Mesenchymal stem cell (in vitro differentiated cells and primary cell): ENCODE measurements at regions not wholly inside any gene's neighbourhood (a gene's known extent, or its start where the extent isn't known, plus 50 kb on each side); places are given as distances from the start of the nearest gene placed in this dataset.

ENCODE experiments used
- DNase-seq: peaks from one replicate; pipeline ENCODE4 v3.0.0-alpha.2; 2013
- H2AFZ ChIP-seq: one replicate; pipeline ENCODE4 v1.6.1; 2013; ENCODE audit warnings: low read depth, mild to moderate bottlenecking, control low read depth, inconsistent platforms, low read length, moderate library complexity
- H2AK5ac ChIP-seq: 2 replicates; pipeline ENCODE4 v1.6.1; 2013; ENCODE audit warnings: low read length, moderate library complexity, mild to moderate bottlenecking, inconsistent platforms; ENCODE audit not compliant: severe bottlenecking
- H2BK120ac ChIP-seq: one replicate; pipeline ENCODE4 v1.6.1; 2013; ENCODE audit warnings: low read depth, mild to moderate bottlenecking, inconsistent platforms, low read length, moderate library complexity
- H2BK12ac ChIP-seq, 2 experiments: one replicate each; pipeline ENCODE4 v1.6.1; 2013; ENCODE audit warnings: inconsistent platforms in 2 of 2, low read length in 2 of 2, mild to moderate bottlenecking in 2 of 2, moderate library complexity in 2 of 2, control low read depth in 1 of 2
- H2BK15ac ChIP-seq: one replicate; pipeline ENCODE4 v1.6.1; 2013; ENCODE audit warnings: mild to moderate bottlenecking, low read depth, inconsistent platforms; ENCODE audit not compliant: poor library complexity, severe bottlenecking
- H2BK5ac ChIP-seq: 2 replicates; pipeline ENCODE4 v1.6.1; 2013; ENCODE audit warnings: low read depth, mild to moderate bottlenecking, low read length, control low read depth, inconsistent platforms; ENCODE audit not compliant: poor library complexity, severe bottlenecking
- H3K14ac ChIP-seq, 2 experiments: one replicate each; pipeline ENCODE4 v1.6.1; 2013; ENCODE audit warnings: inconsistent platforms in 2 of 2, low read length in 2 of 2, control low read depth in 1 of 2, mild to moderate bottlenecking in 1 of 2, moderate library complexity in 1 of 2
- H3K18ac ChIP-seq, 2 experiments: one replicate each; pipeline ENCODE4 v1.6.1; 2013; ENCODE audit warnings: inconsistent platforms in 2 of 2, low read length in 2 of 2, control low read depth in 1 of 2, low read depth in 1 of 2, mild to moderate bottlenecking in 1 of 2
- H3K23ac ChIP-seq, 2 experiments: one replicate each; pipeline ENCODE4 v1.6.1; 2013; ENCODE audit warnings: inconsistent platforms in 2 of 2, low read length in 2 of 2, mild to moderate bottlenecking in 2 of 2, moderate library complexity in 2 of 2, control low read depth in 1 of 2
- H3K27ac ChIP-seq: 2 replicates; pipeline ENCODE4 v1.5.1; 2013; ENCODE audit warnings: mild to moderate bottlenecking, moderate library complexity, low read length, control low read depth, inconsistent platforms; ENCODE audit not compliant: poor library complexity, severe bottlenecking
- H3K27me3 ChIP-seq, 2 experiments: 2 replicates each; pipeline versions ENCODE4 v1.6.1 to v1.7.0; 2013; ENCODE audit warnings: low read length in 2 of 2, mild to moderate bottlenecking in 2 of 2, moderate library complexity in 2 of 2, control low read depth in 1 of 2, inconsistent platforms in 1 of 2; ENCODE audit not compliant: control insufficient read depth in 1 of 2, insufficient read depth in 1 of 2
- H3K36me3 ChIP-seq, 2 experiments: 2 replicates each; pipeline versions ENCODE4 v1.6.1 to v1.7.0; 2013; ENCODE audit warnings: low read length in 2 of 2, control low read depth in 1 of 2, inconsistent platforms in 1 of 2, low read depth in 1 of 2, mild to moderate bottlenecking in 1 of 2; ENCODE audit not compliant: insufficient read depth in 2 of 2, control insufficient read depth in 1 of 2
- H3K4ac ChIP-seq, 2 experiments: one replicate each; pipeline ENCODE4 v1.6.1; 2013; ENCODE audit warnings: inconsistent platforms in 2 of 2, low read length in 2 of 2, mild to moderate bottlenecking in 2 of 2, moderate library complexity in 2 of 2, control low read depth in 1 of 2, low read depth in 1 of 2
- H3K4me1 ChIP-seq: 2 replicates; pipeline ENCODE4 v1.6.1; 2013; ENCODE audit warnings: low read depth, low read length, control low read depth; ENCODE audit not compliant: control insufficient read depth, insufficient read depth
- H3K4me2 ChIP-seq: 2 replicates; pipeline ENCODE4 v1.6.1; 2013; ENCODE audit warnings: low read length, mild to moderate bottlenecking, inconsistent platforms; ENCODE audit not compliant: poor library complexity, severe bottlenecking
- H3K4me3 ChIP-seq, 2 experiments: 2 replicates each; pipeline versions ENCODE4 v1.5.1 to v1.7.0; 2013; ENCODE audit warnings: low read length in 2 of 2, mild to moderate bottlenecking in 2 of 2, control low read depth in 1 of 2, low read depth in 1 of 2; ENCODE audit not compliant: insufficient read depth in 1 of 2
- H3K79me1 ChIP-seq: replicated peaks from 2 replicates; pipeline ENCODE4 v1.6.1; 2013; ENCODE audit warnings: mild to moderate bottlenecking, control low read depth, low read length, inconsistent platforms; ENCODE audit not compliant: poor library complexity, severe bottlenecking
- H3K9ac ChIP-seq: 2 replicates; pipeline ENCODE4 v1.7.0; 2013; ENCODE audit warnings: mild to moderate bottlenecking, low read length, moderate library complexity
- H3K9me3 ChIP-seq: 2 replicates; pipeline ENCODE4 v1.7.0; 2013; ENCODE audit warnings: mild to moderate bottlenecking, low read length; ENCODE audit not compliant: control insufficient read depth
- H4K8ac ChIP-seq: one replicate; pipeline ENCODE4 v1.6.1; 2013; ENCODE audit warnings: inconsistent platforms, mild to moderate bottlenecking, low read length, moderate library complexity
- H4K91ac ChIP-seq: one replicate; pipeline ENCODE4 v1.6.1; 2013; ENCODE audit warnings: mild to moderate bottlenecking, low read length, inconsistent platforms
- WGBS: methylation state at CpG from one replicate; pipeline ENCODE4 v1.1.7; 2013; ENCODE audit warnings: mixed read lengths; 5-methylcytosine and 5-hydroxymethylcytosine counted together

- H3K18ac ChIP-seq = no peak overlapping the region
- no peak overlapping the region for H3K4ac ChIP-seq
- H3K27me3 ChIP-seq = no peaks in the 10 kb centered on the region
- no peak overlapping the region for H2AFZ ChIP-seq
- no peak overlapping the region for H3K9ac ChIP-seq
- no peaks in the 10 kb centered on the region for H3K36me3 ChIP-seq
- DNase-seq = no peak
- no peak overlapping the region for H2BK5ac ChIP-seq
- H4K8ac ChIP-seq = no peak overlapping the region
- H4K91ac ChIP-seq = no peak overlapping the region
- no peak overlapping the region for H2BK15ac ChIP-seq
- H2BK120ac ChIP-seq = no peak overlapping the region
- no peaks in the 10 kb centered on the region for H3K9me3 ChIP-seq
- no peak overlapping the region for H3K4me2 ChIP-seq
- no CpG with 5 or more reads among the region's 1 CpG for WGBS
- no peak overlapping the region for H3K14ac ChIP-seq
- no peak overlapping the region for H3K23ac ChIP-seq
- peaks cover 5% of the 10 kb centered on the region for H3K79me1 ChIP-seq
- H3K27ac ChIP-seq = no peak overlapping the region
- no peak overlapping the region for H3K4me3 ChIP-seq
- peaks cover 2% of the 10 kb centered on the region for H3K4me1 ChIP-seq
- no peak overlapping the region for H2BK12ac ChIP-seq
- H2AK5ac ChIP-seq = no peak overlapping the region
Measured at GRCh38 chr10:60444494-60445064, 54.9 kb upstream of the ANK3 start.

- Histone ChIP-seq H3K4me3 (no peak overlapping the region), H3K14ac (no peak overlapping the region), H3K4me2 (no peak overlapping the region), H3K9me3 (no peaks in the 10 kb centered on the region), H4K91ac (no peak overlapping the region), H2AK5ac (no peak overlapping the region), H3K36me3 (no peaks in the 10 kb centered on the region), H3K23ac (no peak overlapping the region), H3K4ac (no peak overlapping the region), H2BK15ac (no peak overlapping the region), H4K8ac (no peak overlapping the region), H3K79me1 (peaks cover 5% of the 10 kb centered on the region), H3K18ac (no peak overlapping the region), H2BK120ac (no peak overlapping the region), H2AFZ (no peak overlapping the region), H3K4me1 (peaks cover 2% of the 10 kb centered on the region), H2BK12ac (no peak overlapping the region), H3K27ac (no peak overlapping the region), H2BK5ac (no peak overlapping the region), H3K9ac (peak overlapping the region; percentile 39), H3K27me3 (no peaks in the 10 kb centered on the region)
- no peak for DNase-seq
- 100% methylated on average over 1 of the region's 3 CpGs for WGBS
Measured at GRCh38 chr10:60443346-60443745, 53.7 kb upstream of the ANK3 start.

- Histone ChIP-seq H3K27ac (no peak overlapping the region), H3K9ac (no peak overlapping the region), H3K4me3 (no peak overlapping the region), H2BK12ac (no peak overlapping the region), H4K8ac (no peak overlapping the region), H3K9me3 (no peaks in the 10 kb centered on the region), H2BK15ac (no peak overlapping the region), H3K18ac (no peak overlapping the region), H2BK5ac (no peak overlapping the region), H2AFZ (no peak overlapping the region), H3K4ac (no peak overlapping the region), H3K4me2 (no peak overlapping the region), H3K14ac (no peak overlapping the region), H2BK120ac (no peak overlapping the region), H2AK5ac (no peak overlapping the region), H3K4me1 (no peaks in the 10 kb centered on the region), H3K27me3 (no peaks in the 10 kb centered on the region), H3K23ac (no peak overlapping the region), H3K79me1 (peaks cover 5% of the 10 kb centered on the region), H4K91ac (no peak overlapping the region), H3K36me3 (no peaks in the 10 kb centered on the region)
- no peak for DNase-seq
- no CpG with 5 or more reads among the region's 1 CpG for WGBS
Measured at GRCh38 chr10:60441515-60441914, 51.8 kb upstream of the ANK3 start.

GRCh38 chr10:60439641-60440040, 50.0 kb upstream of the ANK3 start:
- H3K4me1 ChIP-seq = no peaks in the 10 kb centered on the region
- H3K18ac ChIP-seq = no peak overlapping the region
- no peaks in the 10 kb centered on the region for H3K9me3 ChIP-seq
- DNase-seq = no peak
- H3K23ac ChIP-seq = no peak overlapping the region
- H2AFZ ChIP-seq = no peak overlapping the region
- no peaks in the 10 kb centered on the region for H3K27me3 ChIP-seq
- H3K14ac ChIP-seq = no peak overlapping the region
- H4K91ac ChIP-seq = no peak overlapping the region
- no peaks in the 10 kb centered on the region for H3K36me3 ChIP-seq
- no peak overlapping the region for H2BK5ac ChIP-seq
- H4K8ac ChIP-seq = no peak overlapping the region
- no peak overlapping the region for H3K4me3 ChIP-seq
- no peak overlapping the region for H2AK5ac ChIP-seq
- no peak overlapping the region for H3K9ac ChIP-seq
- H2BK12ac ChIP-seq = no peak overlapping the region
- no peak overlapping the region for H2BK120ac ChIP-seq
- H3K4me2 ChIP-seq = no peak overlapping the region
- no peak overlapping the region for H3K4ac ChIP-seq
- H3K79me1 ChIP-seq = peaks cover 3% of the 10 kb centered on the region
- 100% methylated on average over 2 of the region's 2 CpGs for WGBS
- H2BK15ac ChIP-seq = no peak overlapping the region
- no peak overlapping the region for H3K27ac ChIP-seq
